ENCODE measurements at regions not wholly inside any gene's neighbourhood (a gene's known extent, or its start where the extent isn't known, plus 50 kb on each side); places are given as distances from the start of the nearest gene placed in this dataset.

DNA sequence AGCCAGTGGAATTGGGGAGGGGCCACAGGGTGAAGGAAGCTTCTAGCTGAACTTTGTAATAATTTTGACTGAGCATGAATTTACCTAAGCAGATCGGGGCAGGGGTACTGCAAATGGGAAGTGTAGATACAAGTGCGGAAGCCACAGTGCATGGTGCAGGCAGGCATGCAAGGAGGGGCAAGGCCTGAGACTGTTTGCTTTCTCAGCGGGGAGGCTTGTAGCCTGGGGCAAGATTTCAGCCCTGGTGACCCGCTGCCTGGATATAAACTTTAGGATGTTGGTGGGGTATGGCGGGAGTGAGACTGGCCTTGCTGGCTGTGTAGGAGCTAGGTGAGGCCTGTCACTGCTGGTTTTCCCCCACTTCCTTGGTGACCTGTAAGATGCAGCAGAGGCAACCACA is 266.4 kb upstream of the PREP start:
- Histone ChIP-seq H3K36me3 (ENCODE audit: insufficient read depth, low read length) (no peaks in the 10 kb centered on the region), H3K9me3 (ENCODE audit: insufficient read depth, low read depth, low read length) (no peaks in the 10 kb centered on the region), H3K27ac (ENCODE audit: low read depth, low read length) (no peak overlapping the region), H3K4me3 (ENCODE audit: insufficient read depth, low read depth, low read length) (no peak overlapping the region), H3K79me2 (ENCODE audit: insufficient read depth, low read length) (no peaks in the 10 kb centered on the region), H3K4me2 (ENCODE audit: low read length) (no peak overlapping the region), H2AFZ (ENCODE audit: low read depth, low read length) (no peak overlapping the region), H3K9ac (ENCODE audit: low read length) (no peak overlapping the region), H4K20me1 (ENCODE audit: insufficient read depth, low read length) (no peaks in the 10 kb centered on the region), H3K27me3 (ENCODE audit: insufficient read depth, low read length) (no peaks in the 10 kb centered on the region), H3K4me1 (ENCODE audit: insufficient read depth, low read length) (no peaks in the 10 kb centered on the region)
- no peak for FAIRE-seq
- H3K27me3 Mint-ChIP-seq (ENCODE audit: low read depth, unreplicated experiment) = no peaks in the 10 kb centered on the region
- no peaks in the 10 kb centered on the region for H3K36me3 Mint-ChIP-seq (ENCODE audit: low read depth, unreplicated experiment)
- TF ChIP-seq, protein P1, sequence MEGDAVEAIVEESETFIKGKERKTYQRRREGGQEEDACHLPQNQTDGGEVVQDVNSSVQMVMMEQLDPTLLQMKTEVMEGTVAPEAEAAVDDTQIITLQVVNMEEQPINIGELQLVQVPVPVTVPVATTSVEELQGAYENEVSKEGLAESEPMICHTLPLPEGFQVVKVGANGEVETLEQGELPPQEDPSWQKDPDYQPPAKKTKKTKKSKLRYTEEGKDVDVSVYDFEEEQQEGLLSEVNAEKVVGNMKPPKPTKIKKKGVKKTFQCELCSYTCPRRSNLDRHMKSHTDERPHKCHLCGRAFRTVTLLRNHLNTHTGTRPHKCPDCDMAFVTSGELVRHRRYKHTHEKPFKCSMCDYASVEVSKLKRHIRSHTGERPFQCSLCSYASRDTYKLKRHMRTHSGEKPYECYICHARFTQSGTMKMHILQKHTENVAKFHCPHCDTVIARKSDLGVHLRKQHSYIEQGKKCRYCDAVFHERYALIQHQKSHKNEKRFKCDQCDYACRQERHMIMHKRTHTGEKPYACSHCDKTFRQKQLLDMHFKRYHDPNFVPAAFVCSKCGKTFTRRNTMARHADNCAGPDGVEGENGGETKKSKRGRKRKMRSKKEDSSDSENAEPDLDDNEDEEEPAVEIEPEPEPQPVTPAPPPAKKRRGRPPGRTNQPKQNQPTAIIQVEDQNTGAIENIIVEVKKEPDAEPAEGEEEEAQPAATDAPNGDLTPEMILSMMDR (IDR thresholded peaks at IDR 0.05; ENCODE audit: insufficient read depth, low read depth, low read length) = no peak
- no peak for TF ChIP-seq EZH2 (IDR thresholded peaks at IDR 0.05; ENCODE audit: insufficient read depth, low read length)
- H3K4me3 Mint-ChIP-seq (ENCODE audit: unreplicated experiment) = no peak overlapping the region
- H3K4me1 Mint-ChIP-seq (ENCODE audit: low read depth, unreplicated experiment) = no peaks in the 10 kb centered on the region
- no peak overlapping the region for H3K27ac Mint-ChIP-seq (ENCODE audit: unreplicated experiment)
- H3K9me3 Mint-ChIP-seq (ENCODE audit: unreplicated experiment) = peaks cover 26% of the 10 kb centered on the region
- no peak for DNase-seq (ENCODE audit: low read depth)

DNA sequence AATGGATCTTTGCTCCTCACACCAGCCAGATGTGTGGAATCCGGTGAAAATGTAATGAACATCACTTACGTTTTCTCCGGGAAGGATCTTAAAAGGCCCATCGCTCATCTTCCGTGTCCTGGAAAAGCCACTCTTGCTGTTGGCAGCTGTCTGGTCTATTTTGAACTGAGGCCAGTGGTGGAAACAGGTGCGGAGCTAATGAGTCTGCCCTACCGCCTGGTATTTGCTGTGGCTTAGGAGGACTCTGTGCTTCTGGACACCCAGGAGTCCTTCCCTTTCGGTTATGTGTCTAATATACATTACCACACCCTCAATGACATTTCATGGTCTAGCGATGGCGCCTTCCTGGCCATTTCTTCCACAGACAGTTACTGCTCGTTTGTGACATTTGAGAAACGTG is 264.2 kb upstream of the PREP start:
- Mint-ChIP-seq H3K9me3 (ENCODE audit: unreplicated experiment) (peaks cover 28% of the 10 kb centered on the region), H3K36me3 (ENCODE audit: low read depth, unreplicated experiment) (no peaks in the 10 kb centered on the region), H3K27me3 (ENCODE audit: low read depth, unreplicated experiment) (peaks cover 3% of the 10 kb centered on the region), H3K4me1 (ENCODE audit: low read depth, unreplicated experiment) (no peaks in the 10 kb centered on the region), H3K4me3 (ENCODE audit: unreplicated experiment) (no peak overlapping the region), H3K27ac (ENCODE audit: unreplicated experiment) (no peak overlapping the region)
- H3K9ac ChIP-seq (ENCODE audit: low read length) = no peak overlapping the region
- H3K79me2 ChIP-seq (ENCODE audit: insufficient read depth, low read length) = no peaks in the 10 kb centered on the region
- no peak overlapping the region for H2AFZ ChIP-seq (ENCODE audit: low read depth, low read length)
- H3K27me3 ChIP-seq (ENCODE audit: insufficient read depth, low read length) = no peaks in the 10 kb centered on the region
- no peak overlapping the region for H3K27ac ChIP-seq (ENCODE audit: low read depth, low read length)
- H3K4me3 ChIP-seq (ENCODE audit: insufficient read depth, low read depth, low read length) = no peak overlapping the region
- no peaks in the 10 kb centered on the region for H4K20me1 ChIP-seq (ENCODE audit: insufficient read depth, low read length)
- no peak for DNase-seq (ENCODE audit: low read depth)
- H3K4me2 ChIP-seq (ENCODE audit: low read length) = no peak overlapping the region
- H3K36me3 ChIP-seq (ENCODE audit: insufficient read depth, low read length) = no peaks in the 10 kb centered on the region
- H3K9me3 ChIP-seq (ENCODE audit: insufficient read depth, low read depth, low read length) = no peaks in the 10 kb centered on the region
- no peak for TF ChIP-seq EZH2 (IDR thresholded peaks at IDR 0.05; ENCODE audit: insufficient read depth, low read length)
- TF ChIP-seq, protein P1 (IDR thresholded peaks at IDR 0.05; ENCODE audit: insufficient read depth, low read depth, low read length) = no peak
- H3K4me1 ChIP-seq (ENCODE audit: insufficient read depth, low read length) = no peaks in the 10 kb centered on the region
- no peak for FAIRE-seq

DNA sequence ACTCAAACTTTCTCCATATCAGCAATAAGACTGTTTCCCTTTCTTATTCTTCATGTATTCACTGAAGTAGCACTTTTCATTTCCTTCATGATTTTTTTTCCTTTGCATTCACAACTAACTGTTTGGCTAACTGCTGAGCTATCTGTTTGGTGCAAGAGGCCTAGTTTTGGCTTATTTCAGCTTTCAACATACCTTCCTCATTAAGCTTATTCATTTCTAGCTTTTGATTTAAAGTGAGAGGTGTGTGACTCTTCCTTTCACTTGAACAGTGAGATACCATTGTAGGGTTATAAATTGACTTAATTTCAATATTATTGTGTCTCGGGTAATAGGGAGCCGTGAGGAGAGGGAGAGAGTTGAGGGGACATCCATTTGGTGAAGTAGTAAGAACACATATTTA is 262.0 kb upstream of the PREP start:
- DNase-seq (ENCODE audit: low read depth) (no peak), FAIRE-seq (no peak)
- Histone ChIP-seq H4K20me1 (ENCODE audit: insufficient read depth, low read length) (no peaks in the 10 kb centered on the region), H2AFZ (ENCODE audit: low read depth, low read length) (no peak overlapping the region), H3K4me1 (ENCODE audit: insufficient read depth, low read length) (no peaks in the 10 kb centered on the region), H3K27ac (ENCODE audit: low read depth, low read length) (no peak overlapping the region), H3K9ac (ENCODE audit: low read length) (no peak overlapping the region), H3K4me2 (ENCODE audit: low read length) (no peak overlapping the region), H3K79me2 (ENCODE audit: insufficient read depth, low read length) (no peaks in the 10 kb centered on the region), H3K4me3 (ENCODE audit: insufficient read depth, low read depth, low read length) (no peak overlapping the region), H3K36me3 (ENCODE audit: insufficient read depth, low read length) (no peaks in the 10 kb centered on the region), H3K27me3 (ENCODE audit: insufficient read depth, low read length) (no peaks in the 10 kb centered on the region), H3K9me3 (ENCODE audit: insufficient read depth, low read depth, low read length) (no peaks in the 10 kb centered on the region)
- Mint-ChIP-seq H3K27me3 (ENCODE audit: low read depth, unreplicated experiment) (peaks cover 3% of the 10 kb centered on the region), H3K4me3 (ENCODE audit: unreplicated experiment) (no peak overlapping the region), H3K4me1 (ENCODE audit: low read depth, unreplicated experiment) (no peaks in the 10 kb centered on the region), H3K9me3 (ENCODE audit: unreplicated experiment) (peaks cover 28% of the 10 kb centered on the region), H3K27ac (ENCODE audit: unreplicated experiment) (no peak overlapping the region), H3K36me3 (ENCODE audit: low read depth, unreplicated experiment) (no peaks in the 10 kb centered on the region)
- TF ChIP-seq EZH2 (IDR thresholded peaks at IDR 0.05; ENCODE audit: insufficient read depth, low read length) = no peak
- TF ChIP-seq, protein P1 (IDR thresholded peaks at IDR 0.05; ENCODE audit: insufficient read depth, low read depth, low read length) = no peak
